Superior temporal gyrus (tissue), 1 donor: ENCODE measurements at regions not wholly inside any gene's neighbourhood (a gene's known extent, or its start where the extent isn't known, plus 50 kb on each side); places are given as distances from the start of the nearest gene placed in this dataset.
A peak's percentile ranks its signal among the peaks of the same experiment; 100 is the strongest.

Source experiments
- DNase-seq: peaks from one replicate; pipeline ENCODE4 v3.0.0-alpha.2; 2016; ENCODE audit errors: extremely low spot score

- DNase-seq: no peak
Observed at GRCh38 chr6:90403489-90404381, 107.1 kb upstream of the BACH2 start.

GRCh38 chr6:90402831-90403192 is 106.2 kb upstream of the BACH2 start:
- no peak for DNase-seq

GRCh38 chr6:90401933-90402830 is 105.5 kb upstream of the BACH2 start:
- no peak for DNase-seq

GRCh38 chr6:90399970-90400369 is 103.3 kb upstream of the BACH2 start:
- no peak for DNase-seq

- no peak for DNase-seq
Observed at GRCh38 chr6:90397929-90398674, 101.5 kb upstream of the BACH2 start.

- no peak for DNase-seq
Observed at GRCh38 chr6:90397047-90397446, 100.4 kb upstream of the BACH2 start.

GRCh38 chr6:90393232-90393884 is 96.7 kb upstream of the BACH2 start:
- DNase-seq: peak; percentile 84

- no peak for DNase-seq
Observed at GRCh38 chr6:90390379-90390778, 93.7 kb upstream of the BACH2 start.

GRCh38 chr6:90388395-90388794 is 91.8 kb upstream of the BACH2 start:
- no peak for DNase-seq

GRCh38 chr6:90387826-90388225 is 91.2 kb upstream of the BACH2 start:
- no peak for DNase-seq

GRCh38 chr6:90387383-90387775 is 90.7 kb upstream of the BACH2 start:
- no peak for DNase-seq

- DNase-seq: peak; percentile 26
Observed at GRCh38 chr6:90386399-90387382, 90.0 kb upstream of the BACH2 start.

- DNase-seq: no peak
Observed at GRCh38 chr6:90385759-90386313, 89.2 kb upstream of the BACH2 start.

- no peak for DNase-seq
Observed at GRCh38 chr6:90384720-90385119, 88.1 kb upstream of the BACH2 start.

GRCh38 chr6:90383196-90383822 is 86.7 kb upstream of the BACH2 start:
- DNase-seq: no peak

- no peak for DNase-seq
Observed at GRCh38 chr6:90382760-90383159, 86.1 kb upstream of the BACH2 start.

- no peak for DNase-seq
Observed at GRCh38 chr6:90375681-90376439, 79.2 kb upstream of the BACH2 start.

GRCh38 chr6:90374201-90374600 is 77.6 kb upstream of the BACH2 start:
- no peak for DNase-seq

- no peak for DNase-seq
Observed at GRCh38 chr6:90372885-90373284, 76.2 kb upstream of the BACH2 start.
